ENCODE measurements at regions not wholly inside any gene's neighbourhood (a gene's known extent, or its start where the extent isn't known, plus 50 kb on each side); places are given as distances from the start of the nearest gene placed in this dataset.

- intact Hi-C loops (cut with micrococcal nuclease): no loop called here
- H3K4me1 ChIP-seq (ENCODE audit: insufficient read depth, low read length): no peaks in the 10 kb centered on the region
- TF ChIP-seq CTCF (conservative IDR thresholded peaks at IDR 0.05; ENCODE audit: low read depth, low read length) (no peak), EZH2phosphoT487 (IDR thresholded peaks at IDR 0.05; ENCODE audit: borderline replicate concordance, low read length) (no peak), EZH2 (IDR thresholded peaks at IDR 0.05; ENCODE audit: low read length, unreplicated experiment) (no peak)
Observed at GRCh38 chr4:57588557-57588956, 478.4 kb upstream of the IGFBP7 start.

GRCh38 chr4:57580710-57581599 is 470.8 kb upstream of the IGFBP7 start:
- Histone ChIP-seq H3K9me2 (replicated peaks; ENCODE audit: low read length) (no peaks in the 10 kb centered on the region), H3K79me2 (ENCODE audit: low read length) (no peaks in the 10 kb centered on the region), H2AFZ (ENCODE audit: low read length) (no peak overlapping the region), H3K9me3 (ENCODE audit: low read length) (no peaks in the 10 kb centered on the region), H3K36me3 (ENCODE audit: low read depth, low read length) (no peaks in the 10 kb centered on the region), H4K20me1 (ENCODE audit: low read length) (no peaks in the 10 kb centered on the region), H3K27me3 (ENCODE audit: low read length) (no peaks in the 10 kb centered on the region; the same call in 1 of the 2 replicates), H3K4me2 (ENCODE audit: low read length) (no peak overlapping the region), H3K4me3 (ENCODE audit: low read length) (no peak overlapping the region), H3F3A (ENCODE audit: low read length, unreplicated experiment) (no peaks in the 10 kb centered on the region), H3K27ac (ENCODE audit: low read length) (no peak overlapping the region), H3K9ac (ENCODE audit: low read length) (no peak overlapping the region), H3K4me1 (ENCODE audit: insufficient read depth, low read length) (no peaks in the 10 kb centered on the region)
- no peak for TF ChIP-seq EZH2phosphoT487 (IDR thresholded peaks at IDR 0.05; ENCODE audit: borderline replicate concordance, low read length)
- TF ChIP-seq EZH2 (IDR thresholded peaks at IDR 0.05; ENCODE audit: low read length, unreplicated experiment): no peak
- TF ChIP-seq CTCF (conservative IDR thresholded peaks at IDR 0.05; ENCODE audit: low read depth, low read length): no peak
- POLR2A ChIA-PET (ENCODE audit: unreplicated experiment): no interaction called here
- ATAC-seq: no peak
- CTCF ChIA-PET: no interaction called here
- no TSS peak for BruUV-seq (replicated peaks)
- intact Hi-C loops (cut with micrococcal nuclease): no loop called here
- DNase-seq: no peak

More at GRCh38 chr4:57588557-57588956, 478.4 kb upstream of the IGFBP7 start:
- no peak for ATAC-seq
- H4K20me1 ChIP-seq (ENCODE audit: low read length): no peaks in the 10 kb centered on the region
- no peak overlapping the region for H3K9ac ChIP-seq (ENCODE audit: low read length)
- H3K79me2 ChIP-seq (ENCODE audit: low read length): no peaks in the 10 kb centered on the region
- no peaks in the 10 kb centered on the region for H3F3A ChIP-seq (ENCODE audit: low read length, unreplicated experiment)
- POLR2A ChIA-PET (ENCODE audit: unreplicated experiment): no interaction called here
- DNase-seq: no peak
- H3K27me3 ChIP-seq (ENCODE audit: low read length): 0 out of 2 replicates have a peak, but pooled peaks cover 11% of the 10 kb centered on the region
- no peak overlapping the region for H3K27ac ChIP-seq (ENCODE audit: low read length)
- H2AFZ ChIP-seq (ENCODE audit: low read length): no peak overlapping the region
- CTCF ChIA-PET: no interaction called here
- H3K9me3 ChIP-seq (ENCODE audit: low read length): no peaks in the 10 kb centered on the region
- no peaks in the 10 kb centered on the region for H3K9me2 ChIP-seq (replicated peaks; ENCODE audit: low read length)
- H3K4me2 ChIP-seq (ENCODE audit: low read length): no peak overlapping the region
- H3K4me3 ChIP-seq (ENCODE audit: low read length): no peak overlapping the region
- no peaks in the 10 kb centered on the region for H3K36me3 ChIP-seq (ENCODE audit: low read depth, low read length)
- BruUV-seq (replicated peaks): no TSS peak

GRCh38 chr4:57575426-57575825 is 465.2 kb upstream of the IGFBP7 start:
- ChIA-PET CTCF (no interaction called here), POLR2A (ENCODE audit: unreplicated experiment) (no interaction called here)
- Histone ChIP-seq H3K4me1 (ENCODE audit: insufficient read depth, low read length) (no peaks in the 10 kb centered on the region), H2AFZ (ENCODE audit: low read length) (no peak overlapping the region), H3K9me3 (ENCODE audit: low read length) (no peaks in the 10 kb centered on the region), H4K20me1 (ENCODE audit: low read length) (no peaks in the 10 kb centered on the region), H3K79me2 (ENCODE audit: low read length) (no peaks in the 10 kb centered on the region), H3K27me3 (ENCODE audit: low read length) (peaks cover 8% of the 10 kb centered on the region; the same call in 1 of the 2 replicates), H3K9me2 (replicated peaks; ENCODE audit: low read length) (no peaks in the 10 kb centered on the region), H3K36me3 (ENCODE audit: low read depth, low read length) (no peaks in the 10 kb centered on the region), H3K27ac (ENCODE audit: low read length) (no peak overlapping the region), H3K9ac (ENCODE audit: low read length) (no peak overlapping the region), H3F3A (ENCODE audit: low read length, unreplicated experiment) (no peaks in the 10 kb centered on the region), H3K4me2 (ENCODE audit: low read length) (no peak overlapping the region), H3K4me3 (ENCODE audit: low read length) (no peak overlapping the region)
- BruUV-seq (replicated peaks): no TSS peak
- TF ChIP-seq EZH2 (IDR thresholded peaks at IDR 0.05; ENCODE audit: low read length, unreplicated experiment) (no peak), CTCF (conservative IDR thresholded peaks at IDR 0.05; ENCODE audit: low read depth, low read length) (no peak), EZH2phosphoT487 (IDR thresholded peaks at IDR 0.05; ENCODE audit: borderline replicate concordance, low read length) (no peak)
- intact Hi-C loops (cut with micrococcal nuclease): no loop called here
- DNase-seq: no peak
- no peak for ATAC-seq

All from PC-3 (cell line).